OCI-LY1 (cell line): ENCODE measurements at regions not wholly inside any gene's neighbourhood (a gene's known extent, or its start where the extent isn't known, plus 50 kb on each side); places are given as distances from the start of the nearest gene placed in this dataset.

Source experiments
- H2AFZ ChIP-seq: fragments of 200-600 bp; sonication (generic), shearing (Covaris generic); 2 replicates; pipeline ENCODE4 v1.6.0; 2014; ENCODE audit warnings: antibody characterized with exemption, mild to moderate bottlenecking, low read length
- H3F3A ChIP-seq: fragments of 200-600 bp; sonication (generic), shearing (Covaris generic); 2 replicates; pipeline ENCODE4 v1.6.0; 2014; ENCODE audit warnings: mild to moderate bottlenecking, antibody characterized with exemption, low read length, moderate library complexity; ENCODE audit not compliant: insufficient read depth
- H3K27ac ChIP-seq: fragments of 200-600 bp; sonication (generic); 2 replicates; pipeline ENCODE4 v1.5.1; 2014; ENCODE audit warnings: low read length, mixed run types, mild to moderate bottlenecking, low read depth; ENCODE audit not compliant: poor library complexity, severe bottlenecking
- H3K27me3 ChIP-seq: fragments of 200-600 bp; sonication (generic); 2 replicates; pipeline ENCODE4 v1.6.0; 2014; ENCODE audit warnings: antibody characterized with exemption, mild to moderate bottlenecking, low read length, moderate library complexity; ENCODE audit not compliant: insufficient read depth
- H3K36me3 ChIP-seq: fragments of 200-600 bp; sonication (generic); 2 replicates; pipeline ENCODE4 v1.6.1; 2014; ENCODE audit warnings: mild to moderate bottlenecking, antibody characterized with exemption, low read length, moderate library complexity, mixed read lengths; ENCODE audit not compliant: insufficient read depth
- H3K4me1 ChIP-seq: fragments of 200-600 bp; sonication (generic); 2 replicates; pipeline ENCODE4 v1.5.1; 2014; ENCODE audit warnings: mild to moderate bottlenecking, low read length, moderate library complexity; ENCODE audit not compliant: insufficient read depth, severe bottlenecking
- H3K4me2 ChIP-seq: fragments of 200-600 bp; sonication (generic), shearing (Covaris generic); 2 replicates; pipeline ENCODE4 v1.6.1; 2014; ENCODE audit warnings: low read length
- H3K4me3 ChIP-seq: fragments of 200-600 bp; sonication (generic); 2 replicates; pipeline ENCODE4 v1.5.1; 2014; ENCODE audit warnings: low read length, low read depth, mild to moderate bottlenecking, mixed read lengths; ENCODE audit not compliant: poor library complexity, severe bottlenecking
- H3K79me2 ChIP-seq: fragments of 200-600 bp; shearing (Covaris generic); 2 replicates; pipeline ENCODE4 v1.6.1; 2016; ENCODE audit warnings: mixed run types, low read length, mixed read lengths; ENCODE audit not compliant: insufficient read depth
- H3K9ac ChIP-seq: fragments of 200-600 bp; sonication (generic), shearing (Covaris generic); 2 replicates; pipeline ENCODE4 v1.6.1; 2014; ENCODE audit warnings: mild to moderate bottlenecking, low read length, mixed read lengths
- H3K9me2 ChIP-seq: fragments of 200-600 bp; sonication (generic), shearing (Covaris generic); 2 replicates; pipeline ENCODE4 v1.6.1; 2014; ENCODE audit warnings: low read depth, mild to moderate bottlenecking, low read length, mixed read lengths
- H3K9me3 ChIP-seq: fragments of 200-600 bp; shearing (Covaris generic); 2 replicates; pipeline ENCODE4 v1.6.1; 2014; ENCODE audit warnings: low read length, mixed read lengths
- H4K20me1 ChIP-seq: fragments of 200-600 bp; sonication (generic), shearing (Covaris generic); 2 replicates; pipeline ENCODE4 v1.6.0; 2016; ENCODE audit warnings: mild to moderate bottlenecking, low read length; ENCODE audit not compliant: insufficient read depth
- CTCF ChIP-seq: fragments of 200-600 bp; sonication (generic), shearing (Covaris generic); IDR thresholded peaks from 2 replicates; pipeline ENCODE4 v1.5.1; 2017; ENCODE audit warnings: mild to moderate bottlenecking, antibody characterized with exemption, low read length, moderate library complexity, mixed read lengths
- EZH2 ChIP-seq: fragments of 200-600 bp; sonication (generic), shearing (Covaris generic); IDR thresholded peaks from 2 replicates; pipeline ENCODE4 v1.8.0; 2017; ENCODE audit warnings: borderline replicate concordance, mixed run types, mild to moderate bottlenecking, antibody characterized with exemption, low read length, moderate library complexity, mixed read lengths

- Histone ChIP-seq H3K79me2 (no peaks in the 10 kb centered on the region), H3K36me3 (no peaks in the 10 kb centered on the region), H3K9me3 (no peaks in the 10 kb centered on the region; the same call in 1 of the 2 replicates), H3K4me3 (no peak overlapping the region), H3K27ac (no peak overlapping the region), H3K9me2 (no peaks in the 10 kb centered on the region), H4K20me1 (no peaks in the 10 kb centered on the region), H3K27me3 (no peaks in the 10 kb centered on the region), H3K4me1 (no peaks in the 10 kb centered on the region), H3K4me2 (no peak overlapping the region), H3F3A (no peaks in the 10 kb centered on the region), H2AFZ (no peak overlapping the region), H3K9ac (no peak overlapping the region)
- TF ChIP-seq CTCF: no peak
- no peak for TF ChIP-seq EZH2
Measured at GRCh38 chr20:22904905-22905304, 130.2 kb upstream of the SSTR4 start.

- Histone ChIP-seq H2AFZ (no peak overlapping the region), H3K4me2 (no peak overlapping the region), H3K79me2 (no peaks in the 10 kb centered on the region), H3K9ac (no peak overlapping the region), H3K9me2 (no peaks in the 10 kb centered on the region), H3K27me3 (no peaks in the 10 kb centered on the region), H3K4me3 (no peak overlapping the region), H3K9me3 (no peaks in the 10 kb centered on the region; the same call in 1 of the 2 replicates), H3K36me3 (no peaks in the 10 kb centered on the region), H4K20me1 (no peaks in the 10 kb centered on the region), H3F3A (no peaks in the 10 kb centered on the region), H3K27ac (no peak overlapping the region), H3K4me1 (no peaks in the 10 kb centered on the region)
- TF ChIP-seq EZH2: no peak
- TF ChIP-seq CTCF: no peak
Measured at GRCh38 chr20:22905658-22906057, 129.5 kb upstream of the SSTR4 start.

DNA sequence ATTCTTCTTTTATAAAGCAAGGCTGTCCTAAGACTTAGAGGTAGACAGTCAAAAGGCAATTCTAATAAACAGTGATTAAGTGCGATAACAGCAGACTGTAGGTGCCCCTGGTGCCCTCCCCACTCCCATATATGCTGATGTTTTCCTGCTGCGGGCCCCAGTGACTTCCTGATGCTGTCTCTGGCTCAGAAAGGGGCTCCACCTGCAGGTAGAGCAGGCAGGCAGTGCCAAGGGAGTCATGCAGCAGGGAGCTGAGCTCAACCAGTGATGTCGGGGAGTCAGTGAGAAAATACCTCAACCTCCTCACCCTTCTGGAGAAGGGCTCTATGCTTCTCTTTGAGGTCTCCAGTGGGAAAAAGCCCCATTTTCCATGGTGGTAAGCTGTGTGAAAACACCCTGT is 126.7 kb upstream of the SSTR4 start:
- H3K4me3 ChIP-seq: no peak overlapping the region
- H3K36me3 ChIP-seq: no peaks in the 10 kb centered on the region
- no peaks in the 10 kb centered on the region for H3K79me2 ChIP-seq
- no peaks in the 10 kb centered on the region for H3F3A ChIP-seq
- no peak overlapping the region for H3K4me2 ChIP-seq
- no peaks in the 10 kb centered on the region for H3K4me1 ChIP-seq
- no peak overlapping the region for H3K9ac ChIP-seq
- TF ChIP-seq CTCF (no peak), EZH2 (no peak)
- no peaks in the 10 kb centered on the region for H3K9me3 ChIP-seq
- H3K27me3 ChIP-seq: no peaks in the 10 kb centered on the region
- H3K27ac ChIP-seq: no peak overlapping the region
- no peaks in the 10 kb centered on the region for H4K20me1 ChIP-seq
- H2AFZ ChIP-seq: no peak overlapping the region
- no peaks in the 10 kb centered on the region for H3K9me2 ChIP-seq
